Breast epithelium (tissue), 4 donors: ENCODE measurements at regions not wholly inside any gene's neighbourhood (a gene's known extent, or its start where the extent isn't known, plus 50 kb on each side); places are given as distances from the start of the nearest gene placed in this dataset.

Source experiments
- DNase-seq, 2 donors: peaks; one replicate each; pipeline ENCODE4 v3.0.0-alpha.2; 2019; ENCODE audit warnings: low spot score in 2 of 2
- H3K27ac ChIP-seq, 2 donors: fragments of 200-600 bp; sonication (generic) in 1 of 2; one replicate each; pipeline ENCODE4 v1.5.1; 2016 to 2019; ENCODE audit warnings: mild to moderate bottlenecking in 1 of 2
- H3K27me3 ChIP-seq, 2 donors: fragments of 200-600 bp; sonication (generic) in 1 of 2; one replicate each; pipeline versions ENCODE4 v1.5.1 to v1.6.0; 2017 to 2019; ENCODE audit warnings: control low read depth in 1 of 2, mild to moderate bottlenecking in 1 of 2
- H3K36me3 ChIP-seq: fragments of 200-600 bp; one replicate; pipeline ENCODE4 v1.5.1; 2019
- H3K4me1 ChIP-seq, 2 donors: fragments of 200-600 bp; sonication (generic); one replicate each; pipeline ENCODE4 v1.5.1; 2016 to 2019; ENCODE audit warnings: control low read depth in 1 of 2
- H3K4me3 ChIP-seq, 3 donors: fragments of 200-600 bp; sonication (generic); 1 replicate in 2 of 3; 2 replicates in 1 of 3; pipeline ENCODE4 v1.5.1; 2016 to 2019; ENCODE audit warnings: mild to moderate bottlenecking in 3 of 3, moderate library complexity in 2 of 3
- H3K9me3 ChIP-seq, 2 donors: fragments of 200-600 bp; sonication (generic) in 1 of 2; one replicate each; pipeline ENCODE4 v1.5.1; 2016 to 2019; ENCODE audit warnings: control low read depth in 1 of 2
- POLR2A ChIP-seq: fragments of 450-650 bp; IDR thresholded peaks from one replicate; pipeline ENCODE4 v1.6.1; 2016; ENCODE audit warnings: antibody characterized with exemption, mild to moderate bottlenecking, moderate library complexity
- POLR2AphosphoS5 ChIP-seq, 3 donors: sonication (generic); formaldehyde crosslinking; IDR thresholded peaks; one replicate each; pipeline ENCODE4 v1.6.1; 2017; ENCODE audit warnings: antibody characterized with exemption in 3 of 3
- intact Hi-C: fragments of 100-400 bp; cut with DNase I; formaldehyde crosslinking; loops from one replicate; pipeline ENCODE4 v1.15.1; 2023; ENCODE audit warnings: low total_unique reads
- TF ChIP-seq, protein P1 (sequence below), 3 donors: fragments of 450-650 bp; IDR thresholded peaks; one replicate each; pipeline ENCODE4 v1.5.1; 2016 to 2017; ENCODE audit warnings: antibody characterized with exemption in 3 of 3, mild to moderate bottlenecking in 3 of 3, moderate library complexity in 3 of 3

- no peak for DNase-seq
- no peak overlapping the region for H3K27ac ChIP-seq
- H3K9me3 ChIP-seq = no peaks in the 10 kb centered on the region
These were observed 111.8 kb downstream of the EFNB1 start for GRCh38 chrX:68940601-68941000.

GRCh38 chrX:68939868-68940267 lies 111.0 kb downstream of the EFNB1 start:
- TF ChIP-seq, protein P1, sequence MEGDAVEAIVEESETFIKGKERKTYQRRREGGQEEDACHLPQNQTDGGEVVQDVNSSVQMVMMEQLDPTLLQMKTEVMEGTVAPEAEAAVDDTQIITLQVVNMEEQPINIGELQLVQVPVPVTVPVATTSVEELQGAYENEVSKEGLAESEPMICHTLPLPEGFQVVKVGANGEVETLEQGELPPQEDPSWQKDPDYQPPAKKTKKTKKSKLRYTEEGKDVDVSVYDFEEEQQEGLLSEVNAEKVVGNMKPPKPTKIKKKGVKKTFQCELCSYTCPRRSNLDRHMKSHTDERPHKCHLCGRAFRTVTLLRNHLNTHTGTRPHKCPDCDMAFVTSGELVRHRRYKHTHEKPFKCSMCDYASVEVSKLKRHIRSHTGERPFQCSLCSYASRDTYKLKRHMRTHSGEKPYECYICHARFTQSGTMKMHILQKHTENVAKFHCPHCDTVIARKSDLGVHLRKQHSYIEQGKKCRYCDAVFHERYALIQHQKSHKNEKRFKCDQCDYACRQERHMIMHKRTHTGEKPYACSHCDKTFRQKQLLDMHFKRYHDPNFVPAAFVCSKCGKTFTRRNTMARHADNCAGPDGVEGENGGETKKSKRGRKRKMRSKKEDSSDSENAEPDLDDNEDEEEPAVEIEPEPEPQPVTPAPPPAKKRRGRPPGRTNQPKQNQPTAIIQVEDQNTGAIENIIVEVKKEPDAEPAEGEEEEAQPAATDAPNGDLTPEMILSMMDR (IDR thresholded peaks at IDR 0.05) = no peak
- TF ChIP-seq POLR2A = no peak
- TF ChIP-seq POLR2AphosphoS5 (IDR thresholded peaks at IDR 0.05) = no peak
- Histone ChIP-seq H3K4me3 (no peak overlapping the region), H3K27ac (no peak overlapping the region), H3K4me1 (no peaks in the 10 kb centered on the region), H3K27me3 (peaks cover 0 to 56% of the 10 kb centered on the region in 2 donors), H3K9me3 (no peaks in the 10 kb centered on the region), H3K36me3 (no peaks in the 10 kb centered on the region)
- intact Hi-C loops = no loop called here
- DNase-seq = no peak

More at GRCh38 chrX:68940601-68941000, 111.8 kb downstream of the EFNB1 start:
- Histone ChIP-seq H3K27me3 (peaks cover 0 to 55% of the 10 kb centered on the region in 2 donors), H3K36me3 (no peaks in the 10 kb centered on the region), H3K4me3 (no peak overlapping the region), H3K4me1 (no peaks in the 10 kb centered on the region)
- intact Hi-C loops = no loop called here
- TF ChIP-seq POLR2A = no peak
- TF ChIP-seq, protein P1 (IDR thresholded peaks at IDR 0.05) = no peak
- TF ChIP-seq POLR2AphosphoS5 (IDR thresholded peaks at IDR 0.05) = no peak

GRCh38 chrX:68938244-68939004 lies 109.6 kb downstream of the EFNB1 start:
- intact Hi-C loops = no loop called here
- Histone ChIP-seq H3K9me3 (no peaks in the 10 kb centered on the region), H3K4me3 (no peak overlapping the region), H3K4me1 (no peaks in the 10 kb centered on the region), H3K36me3 (no peaks in the 10 kb centered on the region), H3K27me3 (peaks cover 0 to 49% of the 10 kb centered on the region in 2 donors), H3K27ac (peak overlapping the region in 1 of 2 donors; percentile 55)
- DNase-seq = peak in 1 of 2 donors; percentile 28
- TF ChIP-seq POLR2AphosphoS5 (IDR thresholded peaks at IDR 0.05) (no peak), POLR2A (no peak)
- TF ChIP-seq, protein P1 (IDR thresholded peaks at IDR 0.05) = no peak

GRCh38 chrX:68937581-68937980 lies 108.8 kb downstream of the EFNB1 start:
- H3K27ac ChIP-seq = no peak overlapping the region
- no peak for TF ChIP-seq POLR2AphosphoS5 (IDR thresholded peaks at IDR 0.05)
- no peak for TF ChIP-seq POLR2A
- TF ChIP-seq, protein P1 (IDR thresholded peaks at IDR 0.05) = no peak
- DNase-seq = no peak
- no peak overlapping the region for H3K4me3 ChIP-seq
- H3K36me3 ChIP-seq = no peaks in the 10 kb centered on the region
- no peaks in the 10 kb centered on the region for H3K4me1 ChIP-seq
- no peaks in the 10 kb centered on the region for H3K9me3 ChIP-seq
- peaks cover 0 to 46% of the 10 kb centered on the region in 2 donors for H3K27me3 ChIP-seq
- intact Hi-C loops = no loop called here

- TF ChIP-seq POLR2AphosphoS5 (IDR thresholded peaks at IDR 0.05) (no peak), POLR2A (no peak)
- TF ChIP-seq, protein P1 (IDR thresholded peaks at IDR 0.05) = no peak
- Histone ChIP-seq H3K27me3 (peaks cover 0 to 46% of the 10 kb centered on the region in 2 donors), H3K27ac (peak overlapping the region in 1 of 2 donors; percentile 63), H3K4me1 (no peaks in the 10 kb centered on the region), H3K36me3 (no peaks in the 10 kb centered on the region), H3K4me3 (no peak overlapping the region), H3K9me3 (no peaks in the 10 kb centered on the region)
- intact Hi-C loops = no loop called here
- DNase-seq = no peak
These were observed 107.8 kb downstream of the EFNB1 start for GRCh38 chrX:68936608-68937007.
